GM23248 (cell line): ENCODE measurements at regions not wholly inside any gene's neighbourhood (a gene's known extent, or its start where the extent isn't known, plus 50 kb on each side); places are given as distances from the start of the nearest gene placed in this dataset.

Experiments used
- DNase-seq: peaks from one replicate; pipeline ENCODE4 v3.0.0-alpha.2; 2015
- H2AFZ ChIP-seq: fragments of 200-600 bp; sonication (generic); 2 replicates; pipeline ENCODE4 v1.6.1; 2016; ENCODE audit warnings: antibody characterized with exemption
- H3F3A ChIP-seq: fragments of 200-600 bp; sonication (generic); 2 replicates; pipeline ENCODE4 v1.6.1; 2016; ENCODE audit warnings: mild to moderate bottlenecking, antibody characterized with exemption, mixed run types; ENCODE audit not compliant: insufficient read depth
- H3K27ac ChIP-seq: fragments of 200-600 bp; sonication (generic); 2 replicates; pipeline ENCODE4 v1.5.1; 2016; ENCODE audit warnings: mild to moderate bottlenecking
- H3K27me3 ChIP-seq: fragments of 200-600 bp; sonication (generic); replicated peaks from 2 replicates; pipeline ENCODE4 v1.6.1; 2016; ENCODE audit warnings: mild to moderate bottlenecking; ENCODE audit not compliant: insufficient read depth
- H3K36me3 ChIP-seq: fragments of 200-600 bp; sonication (generic); 2 replicates; pipeline ENCODE4 v1.6.1; 2016; ENCODE audit warnings: low read depth, mild to moderate bottlenecking
- H3K4me1 ChIP-seq: fragments of 200-600 bp; sonication (generic); 2 replicates; pipeline ENCODE4 v1.6.1; 2016; ENCODE audit warnings: mild to moderate bottlenecking; ENCODE audit not compliant: insufficient read depth
- H3K4me2 ChIP-seq: fragments of 200-600 bp; sonication (generic); one replicate; pipeline ENCODE4 v1.6.1; 2016; ENCODE audit warnings: mild to moderate bottlenecking; ENCODE audit not compliant: unreplicated experiment
- H3K4me3 ChIP-seq: fragments of 200-600 bp; sonication (generic); 2 replicates; pipeline ENCODE4 v1.5.1; 2016; ENCODE audit warnings: mild to moderate bottlenecking
- H3K79me2 ChIP-seq: fragments of 200-600 bp; sonication (generic); 2 replicates; pipeline ENCODE4 v1.6.1; 2016; ENCODE audit warnings: mild to moderate bottlenecking; ENCODE audit not compliant: insufficient read depth
- H3K9ac ChIP-seq: fragments of 200-600 bp; sonication (generic); 2 replicates; pipeline ENCODE4 v1.6.1; 2016; ENCODE audit warnings: mild to moderate bottlenecking
- H3K9me2 ChIP-seq: fragments of 200-600 bp; sonication (generic); 2 replicates; pipeline ENCODE4 v1.6.1; 2016; ENCODE audit warnings: mixed run types, mild to moderate bottlenecking, moderate library complexity; ENCODE audit not compliant: insufficient read depth
- H3K9me3 ChIP-seq: fragments of 200-600 bp; sonication (generic); one replicate; pipeline ENCODE4 v1.6.1; 2017; ENCODE audit warnings: low read depth
- H4K20me1 ChIP-seq: fragments of 200-600 bp; sonication (generic); 2 replicates; pipeline ENCODE4 v1.6.0; 2016; ENCODE audit not compliant: insufficient read depth
- EZH2 ChIP-seq: fragments of 200-600 bp; sonication (generic); IDR thresholded peaks from 2 replicates; pipeline ENCODE4 v1.6.1; 2018; ENCODE audit warnings: antibody characterized with exemption, mild to moderate bottlenecking; ENCODE audit not compliant: insufficient read depth, poor library complexity, severe bottlenecking
- EZH2phosphoT487 ChIP-seq: fragments of 200-600 bp; sonication (generic); IDR thresholded peaks from 2 replicates; pipeline ENCODE4 v1.6.1; 2018; ENCODE audit warnings: antibody characterized with exemption, moderate library complexity, mild to moderate bottlenecking, low read depth; ENCODE audit not compliant: insufficient read depth
- WGBS, 2 experiments: methylation state at CpG; one replicate each; pipeline ENCODE4 v1.1.6; 2015 to 2017; ENCODE audit warnings: low lambda C conversion rate in 2 of 2, low coverage in 1 of 2; ENCODE audit errors: missing lambda C conversion rate in 2 of 2; 5-methylcytosine and 5-hydroxymethylcytosine counted together
- in situ Hi-C: fragments of 300-500 bp; cut with MboI; formaldehyde crosslinking; loops from 2 replicates; pipeline ENCODE4 v1.15.0; 2020

DNA sequence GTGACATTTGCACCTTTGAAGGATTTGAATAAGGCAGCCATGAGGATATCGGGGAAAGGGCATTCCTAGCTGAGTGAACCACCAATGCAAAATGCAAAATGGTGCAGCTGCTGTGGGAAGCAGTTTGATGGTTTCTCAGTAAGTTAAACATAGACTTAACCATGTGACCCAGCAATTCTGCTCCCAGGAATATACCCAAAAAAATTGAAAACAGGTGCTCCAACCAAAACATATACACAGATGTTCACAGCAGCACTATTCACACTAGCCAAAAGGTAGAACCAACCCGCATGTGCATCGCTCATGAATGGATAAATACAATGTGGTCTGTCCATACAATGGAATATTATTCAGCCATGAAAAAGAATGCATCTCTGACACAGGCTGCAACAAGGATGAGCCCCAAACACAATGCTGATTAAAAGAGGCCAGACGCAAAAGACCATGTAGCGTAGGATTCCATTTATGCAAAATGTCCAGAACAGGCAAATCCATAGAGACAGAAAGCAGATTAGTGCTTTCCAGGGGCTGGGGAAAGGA, 215.0 kb upstream of the MYL2 start:
- no peaks in the 10 kb centered on the region for H3K27me3 ChIP-seq
- no peak overlapping the region for H3K4me3 ChIP-seq

DNA sequence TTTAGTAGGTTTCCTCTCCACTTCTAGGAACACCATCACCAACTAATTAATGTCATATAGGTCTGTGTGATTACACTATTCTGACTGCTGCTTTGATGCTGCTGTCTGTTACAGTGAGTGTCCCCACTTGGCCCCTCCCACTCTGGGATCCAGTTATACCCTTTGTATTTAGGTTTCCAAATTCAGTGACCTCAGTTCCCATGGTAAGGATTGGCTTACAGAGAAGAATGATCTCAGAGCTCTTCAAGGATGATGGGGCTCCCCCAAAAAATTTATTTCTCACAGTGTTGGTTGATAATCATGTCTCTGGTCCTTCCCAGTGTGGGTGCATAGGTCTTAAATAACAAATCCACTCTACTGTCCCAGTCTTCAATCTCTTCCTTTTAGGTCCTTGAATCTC, 210.0 kb upstream of the MYL2 start:
- no peaks in the 10 kb centered on the region for H3K27me3 ChIP-seq
- in situ Hi-C loops: no loop called here
- H3K27ac ChIP-seq: no peak overlapping the region
- no peak overlapping the region for H3K4me2 ChIP-seq
- H3K9me3 ChIP-seq: no peaks in the 10 kb centered on the region
- no peak overlapping the region for H3K9ac ChIP-seq
- no peaks in the 10 kb centered on the region for H3K36me3 ChIP-seq
- no peak for DNase-seq
- no peaks in the 10 kb centered on the region for H3K9me2 ChIP-seq
- H3K4me1 ChIP-seq: no peaks in the 10 kb centered on the region
- TF ChIP-seq EZH2 (no peak), EZH2phosphoT487 (no peak)
- H3K79me2 ChIP-seq: no peaks in the 10 kb centered on the region
- H4K20me1 ChIP-seq: no peaks in the 10 kb centered on the region
- no peak overlapping the region for H3K4me3 ChIP-seq
- H2AFZ ChIP-seq: no peak overlapping the region
- H3F3A ChIP-seq: no peaks in the 10 kb centered on the region

More for the DNA sequence above, 215.0 kb upstream of the MYL2 start:
- 64 to 65% methylated on average over 5 of the region's 5 CpGs for WGBS, 2 experiments
- no peak for DNase-seq
- Histone ChIP-seq H3F3A (no peaks in the 10 kb centered on the region), H3K27ac (no peak overlapping the region), H3K9me3 (no peaks in the 10 kb centered on the region), H3K4me2 (no peak overlapping the region), H3K36me3 (no peaks in the 10 kb centered on the region), H2AFZ (no peak overlapping the region), H3K4me1 (no peaks in the 10 kb centered on the region), H4K20me1 (no peaks in the 10 kb centered on the region), H3K79me2 (no peaks in the 10 kb centered on the region), H3K9me2 (no peaks in the 10 kb centered on the region), H3K9ac (no peak overlapping the region)
- TF ChIP-seq EZH2 (no peak), EZH2phosphoT487 (no peak)
- in situ Hi-C loops: no loop called here

GRCh38 chr12:111129149-111129767, 208.9 kb upstream of the MYL2 start:
- Histone ChIP-seq H3K36me3 (no peaks in the 10 kb centered on the region), H3K79me2 (no peaks in the 10 kb centered on the region), H3K4me1 (no peaks in the 10 kb centered on the region), H3K4me3 (no peak overlapping the region), H3K4me2 (no peak overlapping the region), H3K9ac (no peak overlapping the region), H3K9me3 (no peaks in the 10 kb centered on the region), H3K27me3 (no peaks in the 10 kb centered on the region), H3F3A (no peaks in the 10 kb centered on the region), H2AFZ (no peak overlapping the region), H3K9me2 (no peaks in the 10 kb centered on the region), H3K27ac (no peak overlapping the region), H4K20me1 (no peaks in the 10 kb centered on the region)
- TF ChIP-seq EZH2: no peak
- no peak for TF ChIP-seq EZH2phosphoT487
- DNase-seq: no peak
- in situ Hi-C loops: no loop called here
- WGBS, 2 experiments: 9 to 19% methylated on average over 3 of the region's 3 CpGs

- WGBS, 2 experiments: 30 to 36% methylated on average over 2 of the region's 2 CpGs
- DNase-seq: peak; percentile 5
These were observed 206.0 kb upstream of the MYL2 start for GRCh38 chr12:111126331-111126730.

More at GRCh38 chr12:111126331-111126730, 206.0 kb upstream of the MYL2 start:
- Histone ChIP-seq H3K36me3 (no peaks in the 10 kb centered on the region), H4K20me1 (no peaks in the 10 kb centered on the region), H2AFZ (no peak overlapping the region), H3K4me3 (no peak overlapping the region), H3K4me2 (no peak overlapping the region), H3K27me3 (peaks cover 14% of the 10 kb centered on the region), H3K9ac (no peak overlapping the region), H3K27ac (no peak overlapping the region), H3F3A (no peaks in the 10 kb centered on the region), H3K4me1 (no peaks in the 10 kb centered on the region), H3K9me3 (no peaks in the 10 kb centered on the region), H3K79me2 (no peaks in the 10 kb centered on the region), H3K9me2 (no peaks in the 10 kb centered on the region)
- in situ Hi-C loops: no loop called here
- TF ChIP-seq EZH2phosphoT487 (no peak), EZH2 (no peak)
